GM12891 (cell line): ENCODE measurements at regions not wholly inside any gene's neighbourhood (a gene's known extent, or its start where the extent isn't known, plus 50 kb on each side); places are given as distances from the start of the nearest gene placed in this dataset.

Experiments
- DNase-seq: peaks from one replicate; pipeline ENCODE4 v3.0.0; 2011; ENCODE audit warnings: low spot score; ENCODE audit not compliant: insufficient read length
- FAIRE-seq: peaks from 2 replicates; lab custom pipeline; 2011; peaks lifted over from hg19 to GRCh38; lab: Jason Lieb, UNC
- PAX5 ChIP-seq: IDR thresholded peaks from 2 replicates; pipeline ENCODE4 v1.6.1; 2011; ENCODE audit warnings: low read length, moderate library complexity, mild to moderate bottlenecking; ENCODE audit not compliant: insufficient read depth, severe bottlenecking
- POLR2A ChIP-seq: IDR thresholded peaks from 2 replicates; pipeline ENCODE4 v1.6.1; 2011; ENCODE audit warnings: low read depth, low read length, control low read depth
- POLR2AphosphoS5 ChIP-seq: IDR thresholded peaks from 2 replicates; pipeline ENCODE4 v1.6.1; 2011; ENCODE audit warnings: low read depth, low read length, control low read depth
- POU2F2 ChIP-seq: IDR thresholded peaks from 2 replicates; pipeline ENCODE4 v1.6.1; 2011; ENCODE audit warnings: low read depth, mild to moderate bottlenecking, control low read depth, low read length, moderate library complexity
- SPI1 ChIP-seq: IDR thresholded peaks from 2 replicates; pipeline ENCODE4 v1.6.1; 2011; ENCODE audit warnings: low read depth, low read length, control low read depth
- TAF1 ChIP-seq: IDR thresholded peaks from 2 replicates; pipeline ENCODE4 v1.6.1; 2011; ENCODE audit warnings: low read depth, low read length, control low read depth

- DNase-seq (no peak), FAIRE-seq (no peak)
- TF ChIP-seq PAX5 (no peak), POLR2AphosphoS5 (no peak), TAF1 (no peak), POU2F2 (no peak), POLR2A (no peak), SPI1 (no peak)
These were observed 49.9 kb upstream of the WNT7B start for GRCh38 chr22:46026899-46027210.

GRCh38 chr22:46027211-46028105 is 50.5 kb upstream of the WNT7B start:
- DNase-seq: no peak
- peak; percentile 31 for FAIRE-seq
- no peak for TF ChIP-seq PAX5
- TF ChIP-seq POLR2AphosphoS5: no peak
- TF ChIP-seq TAF1: no peak
- no peak for TF ChIP-seq POU2F2
- TF ChIP-seq POLR2A: no peak
- no peak for TF ChIP-seq SPI1

GRCh38 chr22:46028106-46028991 is 51.4 kb upstream of the WNT7B start:
- TF ChIP-seq POU2F2: no peak
- no peak for TF ChIP-seq POLR2A
- no peak for TF ChIP-seq TAF1
- TF ChIP-seq PAX5: no peak
- TF ChIP-seq SPI1: no peak
- no peak for TF ChIP-seq POLR2AphosphoS5
- no peak for FAIRE-seq
- no peak for DNase-seq

GRCh38 chr22:46029036-46029435 is 52.1 kb upstream of the WNT7B start:
- TF ChIP-seq TAF1: no peak
- no peak for TF ChIP-seq POLR2AphosphoS5
- TF ChIP-seq SPI1: no peak
- TF ChIP-seq POLR2A: no peak
- TF ChIP-seq POU2F2: no peak
- no peak for TF ChIP-seq PAX5
- FAIRE-seq (no peak), DNase-seq (no peak)

GRCh38 chr22:46029574-46030200 is 52.7 kb upstream of the WNT7B start:
- no peak for DNase-seq
- no peak for TF ChIP-seq POU2F2
- no peak for FAIRE-seq

DNA sequence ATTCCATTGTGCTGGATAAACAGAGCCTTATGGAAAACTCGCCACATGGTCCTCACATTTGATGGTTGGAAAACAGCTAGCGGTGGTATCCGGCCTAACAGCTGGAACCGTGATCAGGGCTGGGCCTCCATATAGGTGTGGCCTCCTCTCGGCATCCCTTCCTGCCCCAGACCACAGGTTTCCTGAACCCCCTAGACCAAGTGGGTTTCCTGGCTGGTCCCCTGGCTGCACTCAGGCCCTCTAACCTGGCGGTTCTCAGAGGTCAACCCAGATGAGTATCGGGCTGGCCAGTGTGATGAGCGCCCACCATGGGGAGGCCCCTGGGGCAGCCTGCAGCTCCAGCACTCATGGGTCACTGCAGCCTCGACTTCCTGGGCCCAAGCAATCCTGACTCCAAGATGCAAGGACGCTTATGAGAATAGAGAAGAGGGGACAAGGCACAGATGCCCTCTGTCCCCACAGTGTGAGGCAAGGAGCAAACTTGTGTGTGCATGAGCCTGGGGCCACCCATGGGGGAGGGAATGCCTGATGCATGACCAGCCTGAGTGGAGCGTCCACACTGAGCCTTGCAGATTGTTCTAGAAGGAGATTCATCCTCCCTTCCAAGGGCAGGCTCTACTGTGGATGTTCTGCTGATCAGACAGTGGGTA is 53.4 kb upstream of the WNT7B start:
- TF ChIP-seq POU2F2 (no peak), PAX5 (no peak), POLR2AphosphoS5 (no peak), SPI1 (no peak), TAF1 (no peak), POLR2A (no peak)
- FAIRE-seq: no peak

GRCh38 chr22:46031066-46031465 is 54.1 kb upstream of the WNT7B start:
- FAIRE-seq: no peak

More for the DNA sequence above, 53.4 kb upstream of the WNT7B start:
- no peak for DNase-seq

GRCh38 chr22:46031557-46031956 is 54.6 kb upstream of the WNT7B start:
- DNase-seq (no peak), FAIRE-seq (no peak)

More at GRCh38 chr22:46031066-46031465, 54.1 kb upstream of the WNT7B start:
- no peak for DNase-seq
- TF ChIP-seq SPI1: no peak
- no peak for TF ChIP-seq POLR2A
- no peak for TF ChIP-seq POU2F2
- TF ChIP-seq POLR2AphosphoS5: no peak
- TF ChIP-seq TAF1: no peak
- TF ChIP-seq PAX5: no peak

DNA sequence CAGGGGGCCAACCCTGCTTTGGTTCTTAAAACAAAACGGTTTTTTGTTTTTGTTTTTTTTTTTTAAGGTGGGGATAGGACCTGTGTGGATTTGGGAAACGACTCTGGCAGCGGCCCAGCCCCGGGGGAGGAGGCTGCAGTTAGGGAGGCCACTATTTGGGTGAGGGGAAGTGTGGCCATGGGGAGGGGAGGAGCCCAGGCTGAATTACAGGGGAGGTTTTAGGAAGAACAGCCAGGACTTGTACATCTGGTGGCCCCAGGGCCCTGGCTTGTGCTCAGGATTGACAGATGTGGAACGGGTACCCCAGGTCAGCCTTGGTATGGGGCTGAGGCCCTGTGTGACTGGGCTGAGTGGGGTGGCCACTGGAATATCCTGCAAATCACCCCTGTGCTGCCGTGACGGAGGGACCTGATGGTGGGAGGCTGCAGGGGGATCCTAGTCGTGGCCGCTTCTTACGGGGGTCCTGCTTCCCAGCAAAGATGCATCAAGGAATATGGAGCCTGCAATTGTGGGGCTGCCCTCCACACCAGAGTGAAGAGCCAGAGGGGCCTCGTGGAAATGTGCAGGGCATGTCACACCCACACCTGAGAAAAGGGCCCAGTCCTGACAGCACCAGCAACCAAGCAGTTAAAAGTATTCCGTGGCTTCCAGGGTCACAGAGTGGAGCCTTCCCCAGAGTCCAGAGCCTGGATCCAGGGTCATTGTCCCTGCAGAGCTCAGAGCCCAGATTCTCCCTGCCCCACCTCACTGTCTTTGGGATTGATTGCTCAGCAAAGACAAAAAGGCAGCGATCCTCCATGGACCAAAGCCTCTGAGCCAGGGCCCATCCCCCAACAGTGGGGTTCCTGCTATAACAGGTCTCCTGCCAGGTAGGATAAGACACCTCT is 55.2 kb upstream of the WNT7B start:
- DNase-seq (no peak), FAIRE-seq (no peak)
- no peak for TF ChIP-seq POLR2AphosphoS5

More at GRCh38 chr22:46031557-46031956, 54.6 kb upstream of the WNT7B start:
- TF ChIP-seq PAX5: no peak
- no peak for TF ChIP-seq TAF1
- no peak for TF ChIP-seq POU2F2
- no peak for TF ChIP-seq SPI1
- TF ChIP-seq POLR2AphosphoS5: no peak
- no peak for TF ChIP-seq POLR2A
